ENCODE measurements at regions not wholly inside any gene's neighbourhood (a gene's known extent, or its start where the extent isn't known, plus 50 kb on each side); places are given as distances from the start of the nearest gene placed in this dataset.

DNA sequence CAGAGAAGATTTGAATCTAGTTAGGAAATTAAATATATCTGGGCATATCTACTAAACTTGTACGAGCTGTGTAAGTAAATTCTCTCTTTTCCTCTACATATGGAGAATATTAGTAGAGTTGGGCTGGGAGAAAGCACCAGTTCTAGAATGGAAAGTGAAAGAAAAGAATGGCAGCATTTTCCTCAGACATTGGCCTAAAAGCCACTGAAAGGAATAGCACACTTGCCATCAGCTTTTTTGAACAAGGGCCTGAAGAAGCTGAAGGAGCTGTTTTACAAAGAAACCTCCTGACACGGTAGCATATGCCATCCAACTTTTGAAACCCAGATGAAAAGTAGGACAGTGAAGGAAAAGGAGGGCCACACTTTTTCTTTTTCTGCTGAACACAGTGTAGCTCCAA lies 1563.7 kb upstream of the TENM4 start:
- ChIA-PET POLR2A (no interaction called here), CTCF (no interaction called here)
- DNase-seq (ENCODE audit: extremely low spot score): no peak
- no peak for TF ChIP-seq CTCF (IDR thresholded peaks at IDR 0.05; ENCODE audit: control extremely low read depth, extremely low read depth, low read depth, missing control alignments)

- POLR2A ChIA-PET: no interaction called here
- CTCF ChIA-PET: no interaction called here
- no peak for TF ChIP-seq CTCF (IDR thresholded peaks at IDR 0.05; ENCODE audit: control extremely low read depth, extremely low read depth, low read depth, missing control alignments)
- DNase-seq (ENCODE audit: extremely low spot score): no peak
These were observed 1561.5 kb upstream of the TENM4 start for GRCh38 chr11:81002374-81002773.

- DNase-seq (ENCODE audit: extremely low spot score): no peak
- no peak for TF ChIP-seq CTCF (IDR thresholded peaks at IDR 0.05; ENCODE audit: control extremely low read depth, extremely low read depth, low read depth, missing control alignments)
- ChIA-PET POLR2A (no interaction called here), CTCF (no interaction called here)
These were observed 1559.9 kb upstream of the TENM4 start for GRCh38 chr11:81000735-81001134.

DNA sequence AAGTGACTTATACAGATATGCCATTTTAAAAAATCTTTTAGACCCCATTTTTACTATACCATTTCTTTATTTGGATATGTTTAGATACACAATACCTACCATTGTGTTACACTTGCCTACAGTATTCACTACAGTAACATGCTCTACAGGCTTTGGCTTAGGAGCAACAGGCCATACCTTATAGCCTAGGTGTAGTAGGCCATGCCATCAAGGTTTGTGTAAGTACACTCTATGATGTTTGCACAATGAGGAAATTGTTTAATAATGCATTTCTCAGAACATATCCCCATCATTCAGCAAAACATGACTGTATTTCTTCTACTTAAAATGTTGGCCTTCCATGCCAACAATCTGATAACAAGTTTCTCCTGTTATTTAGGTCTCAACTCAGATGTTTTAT lies 1559.5 kb upstream of the TENM4 start:
- POLR2A ChIA-PET: no interaction called here
- no peak for TF ChIP-seq CTCF (IDR thresholded peaks at IDR 0.05; ENCODE audit: control extremely low read depth, extremely low read depth, low read depth, missing control alignments)
- CTCF ChIA-PET: no interaction called here
- DNase-seq (ENCODE audit: extremely low spot score): no peak

DNA sequence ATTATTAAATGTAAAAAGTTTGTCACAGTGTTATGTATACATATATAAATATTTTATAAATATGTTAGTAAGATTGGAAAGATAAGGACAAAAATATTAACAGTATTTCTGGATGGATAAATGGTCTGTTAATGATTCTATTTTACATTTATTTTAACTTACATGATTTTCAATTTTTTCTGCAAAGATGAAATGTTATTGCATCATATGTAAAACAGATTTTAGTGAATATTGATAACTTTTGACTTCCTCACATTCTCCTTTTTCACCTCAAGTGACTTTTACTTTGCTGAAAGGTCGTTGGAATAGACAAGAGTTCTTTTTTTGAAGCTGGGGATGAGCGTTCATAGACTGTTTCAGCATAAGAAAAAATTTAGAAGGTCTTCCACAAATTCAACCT lies 1554.7 kb upstream of the TENM4 start:
- CTCF ChIA-PET: no interaction called here
- DNase-seq (ENCODE audit: extremely low spot score): no peak

GRCh38 chr11:80993536-80993935 lies 1552.7 kb upstream of the TENM4 start:
- no peak for DNase-seq (ENCODE audit: extremely low spot score)
- TF ChIP-seq CTCF (IDR thresholded peaks at IDR 0.05; ENCODE audit: control extremely low read depth, extremely low read depth, low read depth, missing control alignments): no peak
- CTCF ChIA-PET: no interaction called here
- POLR2A ChIA-PET: no interaction called here

More for the DNA sequence above, 1554.7 kb upstream of the TENM4 start:
- POLR2A ChIA-PET: no interaction called here
- TF ChIP-seq CTCF (IDR thresholded peaks at IDR 0.05; ENCODE audit: control extremely low read depth, extremely low read depth, low read depth, missing control alignments): no peak

DNA sequence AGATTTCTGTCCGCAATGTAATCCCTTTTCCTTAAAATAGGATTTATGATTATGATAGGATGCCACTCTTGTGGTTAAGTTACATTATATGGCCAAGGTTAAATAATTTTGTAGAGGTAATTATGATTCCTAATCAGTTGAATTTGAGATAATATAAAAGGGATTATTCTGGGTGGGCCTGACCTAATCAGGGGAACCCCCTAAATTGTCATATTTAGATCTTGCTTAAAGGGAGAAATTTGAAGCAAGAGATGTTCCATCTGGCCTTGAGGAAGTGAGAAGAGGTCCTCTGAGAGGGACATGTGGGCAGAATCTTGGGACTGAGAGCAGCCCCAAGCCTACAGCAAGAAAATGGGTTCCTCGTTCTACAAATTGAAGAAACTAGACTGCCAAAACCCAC lies 1550.1 kb upstream of the TENM4 start:
- no peak for TF ChIP-seq CTCF (IDR thresholded peaks at IDR 0.05; ENCODE audit: control extremely low read depth, extremely low read depth, low read depth, missing control alignments)
- POLR2A ChIA-PET: no interaction called here
- CTCF ChIA-PET: no interaction called here
- no peak for DNase-seq (ENCODE audit: extremely low spot score)
